ENCODE measurements at regions not wholly inside any gene's neighbourhood (a gene's known extent, or its start where the extent isn't known, plus 50 kb on each side); places are given as distances from the start of the nearest gene placed in this dataset.

GRCh38 chr16:80390046-80390445 lies 150.7 kb upstream of the DYNLRB2 start:
- Histone ChIP-seq H2BK15ac (ENCODE audit: low read depth, low read length) (no peak overlapping the region), H3K18ac (ENCODE audit: insufficient read length, low read depth, low read length) (no peak overlapping the region), H3K4me2 (ENCODE audit: insufficient read depth, insufficient read length, low read length) (no peak overlapping the region), H2AK5ac (ENCODE audit: insufficient read length, low read length) (no peak overlapping the region), H2BK5ac (ENCODE audit: insufficient read length, low read length) (no peak overlapping the region), H2AFZ (ENCODE audit: low read length) (no peak overlapping the region), H3K27ac (ENCODE audit: insufficient read length, low read depth, low read length) (no peak overlapping the region), H3K4ac (ENCODE audit: low read depth, low read length) (no peak overlapping the region), H3K23me2 (ENCODE audit: insufficient read length, low read depth, low read length, poor library complexity, severe bottlenecking) (no peaks in the 10 kb centered on the region), H2BK20ac (ENCODE audit: low read depth, low read length, poor library complexity, severe bottlenecking) (no peak overlapping the region), H3K9ac (ENCODE audit: extremely low read depth, insufficient read length, low read length) (no peak overlapping the region), H4K91ac (ENCODE audit: insufficient read length, low read depth, low read length) (no peak overlapping the region), H3K23ac (ENCODE audit: insufficient read length, low read depth, low read length) (no peak overlapping the region), H2BK120ac (ENCODE audit: low read depth, low read length, poor library complexity, severe bottlenecking) (no peak overlapping the region), H3K56ac (ENCODE audit: insufficient read length, low read depth, low read length) (no peak overlapping the region), H2BK12ac (ENCODE audit: insufficient read length, low read depth, low read length) (no peak overlapping the region), H3K79me2 (ENCODE audit: insufficient read depth, low read length) (no peaks in the 10 kb centered on the region), H3K79me1 (ENCODE audit: insufficient read depth, low read depth, low read length, poor library complexity, severe bottlenecking) (no peaks in the 10 kb centered on the region), H4K8ac (replicated peaks; ENCODE audit: insufficient read length, low read depth, low read length) (no peak overlapping the region), H3K4me1 (ENCODE audit: insufficient read depth, low read length) (no peaks in the 10 kb centered on the region), H4K20me1 (ENCODE audit: control insufficient read depth, insufficient read depth, insufficient read length) (no peaks in the 10 kb centered on the region), H3K27me3 (ENCODE audit: insufficient read depth, low read length) (no peaks in the 10 kb centered on the region), H3K14ac (ENCODE audit: insufficient read depth, low read length) (no peak overlapping the region), H3T11ph (ENCODE audit: low read length) (no peak overlapping the region), H4K5ac (ENCODE audit: insufficient read length, low read depth, low read length) (no peak overlapping the region), H3K9me3 (ENCODE audit: control insufficient read depth, low read depth, low read length) (no peaks in the 10 kb centered on the region)
- TF ChIP-seq CTCF (conservative IDR thresholded peaks at IDR 0.05): no peak
- Mint-ChIP-seq H3K4me3 (no peak overlapping the region), H3K4me1 (peaks cover 0 to 3% of the 10 kb centered on the region in 2 experiments; a peak in 1 of 4 replicates), H3K9me3 (0 out of 5 replicates have a peak, but pooled peaks cover 0 to 3% of the 10 kb centered on the region in 2 experiments), H3K36me3 (ENCODE audit: insufficient read depth in 1 of 3, low read depth in 3 of 3) (no peaks in the 10 kb centered on the region), H3K27ac (no peak overlapping the region), H3K27me3 (ENCODE audit: low read depth) (no peaks in the 10 kb centered on the region; the same call in 1 of the 2 replicates)
- WGBS (ENCODE audit: extremely low coverage, insufficient read length, low lambda C conversion rate): no CpG with 5 or more reads among the region's 4 CpGs
- no peak for DNase-seq

All from H9 (cell line).